GM18505 (cell line): ENCODE measurements at regions not wholly inside any gene's neighbourhood (a gene's known extent, or its start where the extent isn't known, plus 50 kb on each side); places are given as distances from the start of the nearest gene placed in this dataset.

Experiments used
- ATAC-seq: cut with Tn5 transposase; IDR thresholded peaks from one replicate; pipeline ENCODE4 v1.9.1; 2021; ENCODE audit not compliant: unreplicated experiment
- POLR2A ChIP-seq: IDR thresholded peaks from 4 replicates; pipeline ENCODE4 v1.6.1; 2011; ENCODE audit warnings: borderline replicate concordance; ENCODE audit not compliant: insufficient read depth, insufficient read length; ENCODE audit errors: extremely low read depth

DNA sequence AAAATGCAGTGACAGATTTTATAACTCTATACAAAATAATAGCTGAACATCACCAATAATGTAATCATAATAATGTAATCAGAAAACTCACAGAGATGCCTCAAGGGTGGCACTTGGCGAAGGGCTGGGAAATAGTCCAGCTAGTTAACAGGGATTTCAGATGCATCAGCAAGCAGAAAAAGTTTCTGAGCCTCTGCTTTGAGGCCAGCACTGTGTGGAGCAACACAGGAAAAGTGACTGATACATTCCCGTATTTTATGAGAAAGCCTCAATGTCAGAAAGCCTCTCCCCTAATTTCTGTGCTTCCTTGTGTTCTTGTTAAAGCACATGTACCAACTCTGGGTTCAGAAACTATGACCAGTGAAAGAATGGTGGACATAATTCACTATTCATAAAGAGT, 304.8 kb downstream of the VPS13C start:
- no peak for TF ChIP-seq POLR2A
- ATAC-seq, result no peak

DNA sequence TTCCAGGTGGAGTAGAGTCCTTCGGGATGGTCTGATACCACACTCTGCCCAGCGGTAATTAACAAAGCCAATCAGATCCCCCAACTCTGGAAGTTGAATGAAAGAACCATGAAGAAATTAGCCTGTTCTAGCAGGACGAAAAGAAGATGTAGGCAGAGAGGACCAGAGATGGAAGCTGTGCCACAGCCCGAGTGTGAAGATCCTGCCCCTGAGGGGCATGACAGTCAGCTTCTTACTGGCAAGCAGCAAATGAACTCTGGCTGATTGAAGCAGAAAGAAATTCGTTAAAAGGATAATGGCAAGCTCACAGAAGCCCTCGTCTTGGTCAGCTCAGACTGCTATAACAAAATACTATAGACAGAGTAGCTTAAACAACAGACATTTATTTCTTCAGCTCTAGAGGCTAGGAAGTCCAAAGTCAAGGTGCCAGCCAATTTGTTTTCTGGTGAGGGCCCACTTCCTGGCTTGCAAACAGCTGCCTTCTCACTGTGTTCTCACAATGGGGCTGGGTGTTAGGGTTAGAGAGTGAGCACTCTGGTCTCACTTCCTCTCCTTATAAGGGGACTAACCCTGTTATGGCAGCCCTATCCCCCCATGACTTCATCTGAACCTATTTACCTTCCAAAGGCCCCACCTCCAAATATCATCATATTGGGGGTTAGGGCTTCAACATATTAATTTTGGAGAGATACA, 307.1 kb downstream of the VPS13C start:
- no peak for ATAC-seq

DNA sequence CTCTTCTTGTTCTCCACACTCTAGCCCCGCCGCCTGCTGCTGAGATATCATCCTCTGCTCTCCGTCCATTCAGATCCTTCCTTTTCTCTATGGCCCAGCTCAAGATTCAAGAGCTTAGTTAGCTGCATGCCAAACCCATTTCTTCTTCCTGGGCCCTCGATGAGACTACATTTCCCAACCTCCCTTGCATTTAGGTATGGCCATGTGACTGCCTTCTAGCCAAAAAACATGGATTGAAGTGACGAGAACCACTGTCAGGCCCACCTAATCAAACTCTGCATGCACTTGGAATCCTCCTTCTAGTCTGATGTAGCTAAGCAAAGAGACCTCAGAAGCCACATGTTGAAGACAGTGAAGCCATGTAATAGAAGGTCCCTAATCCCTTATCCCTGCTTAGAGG, 308.2 kb downstream of the VPS13C start:
- no peak for ATAC-seq
- TF ChIP-seq POLR2A, result no peak

More for the DNA sequence above, 307.1 kb downstream of the VPS13C start:
- no peak for TF ChIP-seq POLR2A

GRCh38 chr15:61750271-61751084, 309.8 kb downstream of the VPS13C start:
- no peak for TF ChIP-seq POLR2A

DNA sequence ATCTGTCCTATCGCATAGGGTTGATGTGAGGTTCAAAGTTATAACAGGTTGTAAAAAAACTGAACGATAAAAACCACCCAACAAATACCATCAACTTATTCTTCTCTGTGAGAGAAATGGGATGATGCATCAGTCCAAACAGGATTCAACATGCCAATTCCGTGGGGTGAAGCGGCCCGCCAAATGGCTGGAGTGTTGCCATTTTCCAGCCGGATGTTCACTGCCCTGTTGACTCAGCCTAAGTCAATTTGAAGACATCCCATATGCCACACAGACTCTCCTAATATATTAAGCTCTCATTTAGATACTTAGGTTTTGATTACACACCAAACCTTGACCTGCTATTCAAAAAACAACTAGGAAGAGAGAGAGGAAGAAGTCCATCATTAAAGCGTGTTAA, 311.1 kb downstream of the VPS13C start:
- ATAC-seq, result no peak
- TF ChIP-seq POLR2A, result no peak

More at GRCh38 chr15:61750271-61751084, 309.8 kb downstream of the VPS13C start:
- no peak for ATAC-seq

DNA sequence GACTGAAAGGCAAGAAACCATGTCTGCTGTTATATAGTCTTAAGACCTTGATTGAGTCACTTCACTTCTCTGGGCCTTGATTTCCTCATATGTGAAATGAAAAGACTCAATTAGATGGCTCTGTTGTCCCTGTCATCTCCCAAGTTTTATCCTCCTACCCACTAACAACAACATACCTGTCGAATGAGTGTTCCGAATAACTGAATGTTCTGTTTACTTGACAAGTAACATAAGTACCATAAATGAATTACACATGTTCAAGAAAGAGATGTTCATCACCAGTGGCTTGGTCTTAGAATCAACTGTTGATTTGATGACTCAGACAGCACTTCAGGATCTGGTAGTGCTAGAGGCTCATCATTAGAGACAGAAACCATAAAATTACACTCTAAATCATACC, 311.7 kb downstream of the VPS13C start:
- ATAC-seq, result no peak
- TF ChIP-seq POLR2A, result no peak

- no peak for TF ChIP-seq POLR2A
- no peak for ATAC-seq
These were observed 313.7 kb downstream of the VPS13C start for GRCh38 chr15:61746589-61746988.

- TF ChIP-seq POLR2A, result no peak
- ATAC-seq, result no peak
These were observed 316.8 kb downstream of the VPS13C start for GRCh38 chr15:61743345-61743909.

DNA sequence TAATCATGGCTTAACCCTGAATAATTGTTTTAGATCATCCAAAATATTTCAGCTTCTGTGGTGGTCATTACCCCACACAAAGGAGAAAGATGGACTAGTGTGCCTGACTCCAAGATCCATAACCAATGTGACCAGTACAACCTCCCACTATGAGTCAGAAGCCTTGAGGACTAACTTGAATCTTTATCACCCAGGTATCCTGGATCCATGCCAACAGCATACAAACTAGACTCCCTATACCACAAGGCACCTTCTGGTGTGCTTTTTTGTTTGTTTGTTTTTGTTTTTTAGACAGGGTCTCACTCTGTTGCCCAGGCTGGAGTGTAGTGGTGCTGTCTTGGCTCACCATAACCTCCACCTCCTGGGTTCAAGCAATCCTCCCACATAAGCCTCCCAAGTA, 317.7 kb downstream of the VPS13C start:
- no peak for TF ChIP-seq POLR2A
- no peak for ATAC-seq

- no peak for TF ChIP-seq POLR2A
- ATAC-seq, result no peak
These were observed 323.5 kb downstream of the VPS13C start for GRCh38 chr15:61736790-61737189.

DNA sequence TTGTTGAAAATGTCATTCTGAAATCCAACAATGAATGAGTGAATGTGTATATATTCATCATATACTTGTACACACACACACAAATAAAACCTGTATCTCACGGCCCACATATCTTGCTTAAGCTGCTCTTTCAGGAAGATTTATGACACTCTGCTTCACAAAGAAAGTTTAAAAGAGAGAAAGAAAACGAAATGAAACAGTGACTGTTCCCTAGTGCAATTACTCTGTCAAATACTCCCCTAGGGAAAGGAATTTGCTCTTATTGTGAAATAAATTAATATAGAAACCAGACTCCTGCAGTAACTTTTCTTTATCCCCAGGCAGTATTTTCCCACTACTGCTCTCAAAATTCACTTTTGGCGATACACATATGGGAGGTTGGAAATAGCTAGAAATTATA, 329.1 kb downstream of the VPS13C start:
- no peak for TF ChIP-seq POLR2A
- ATAC-seq, result no peak

GRCh38 chr15:61729646-61730045, 330.6 kb downstream of the VPS13C start:
- no peak for ATAC-seq
- no peak for TF ChIP-seq POLR2A

GRCh38 chr15:61726166-61726565, 334.1 kb downstream of the VPS13C start:
- no peak for ATAC-seq
- no peak for TF ChIP-seq POLR2A

GRCh38 chr15:61725251-61725650, 335.0 kb downstream of the VPS13C start:
- ATAC-seq, result no peak
- TF ChIP-seq POLR2A, result no peak
